H1 (cell line): ENCODE measurements at regions not wholly inside any gene's neighbourhood (a gene's known extent, or its start where the extent isn't known, plus 50 kb on each side); places are given as distances from the start of the nearest gene placed in this dataset.

ENCODE experiments used
- FOSL1 ChIP-seq: IDR thresholded peaks from 2 replicates; pipeline ENCODE4 v1.6.1; 2011; ENCODE audit warnings: mild to moderate bottlenecking, low read depth, low read length, moderate library complexity; ENCODE audit not compliant: insufficient read depth
- KDM5A ChIP-seq: fragments of 200-600 bp; IDR thresholded peaks from 2 replicates; pipeline ENCODE4 v1.7.1; 2012; ENCODE audit warnings: mild to moderate bottlenecking, low read length, inconsistent platforms, mixed read lengths
- PHF8 ChIP-seq: fragments of 200-600 bp; sonication (generic); conservative IDR thresholded peaks from 2 replicates; pipeline ENCODE4 v1.7.1; 2012; ENCODE audit warnings: low read depth, mild to moderate bottlenecking, inconsistent platforms, low read length, moderate library complexity

- no peak for TF ChIP-seq FOSL1
- TF ChIP-seq PHF8: no peak
- TF ChIP-seq KDM5A: no peak
- TF ChIP-seq, all 59 proteins: peak for 0
These were observed 270.7 kb upstream of the PAPPA start (continued) for GRCh38 chr9:115882911-115883310.
